ENCODE measurements at regions not wholly inside any gene's neighbourhood (a gene's known extent, or its start where the extent isn't known, plus 50 kb on each side); places are given as distances from the start of the nearest gene placed in this dataset.

GRCh38 chr17:33529816-33530215 lies 236.7 kb upstream of the ASIC2 start:
- intact Hi-C loops (cut with micrococcal nuclease), result no loop called here
- no peak for TF ChIP-seq CTCF (IDR thresholded peaks at IDR 0.05)
- no peak for TF ChIP-seq EZH2 (IDR thresholded peaks at IDR 0.05; ENCODE audit: borderline replicate concordance, insufficient read depth, low read depth, low read length, poor library complexity, severe bottlenecking)
- Histone ChIP-seq H3K4me3 (ENCODE audit: control extremely low read depth in 1 of 5, extremely low read depth in 1 of 5, insufficient read depth in 1 of 5, low read depth in 2 of 5, low read length in 4 of 5) (no peak overlapping the region), H2AFZ (ENCODE audit: insufficient read depth, low read depth, low read length, poor library complexity, severe bottlenecking) (no peak overlapping the region), H3K79me2 (ENCODE audit: control insufficient read depth, insufficient read depth, low read length) (no peaks in the 10 kb centered on the region), H3K4me1 (ENCODE audit: control insufficient read depth in 2 of 2, insufficient read depth in 2 of 2, low read length in 2 of 2) (no peaks in the 10 kb centered on the region), H3K36me3 (replicated peaks in 1 of 2; ENCODE audit: control extremely low read depth in 1 of 2, control insufficient read depth in 1 of 2, extremely low read depth in 1 of 2, insufficient read depth in 2 of 2, low read length in 1 of 2) (no peaks in the 10 kb centered on the region), H4K20me1 (ENCODE audit: control insufficient read depth, insufficient read depth, low read length, poor library complexity, severe bottlenecking) (no peaks in the 10 kb centered on the region), H3K27ac (ENCODE audit: low read length in 2 of 2) (no peak overlapping the region), H3K9ac (ENCODE audit: low read length) (no peak overlapping the region), H3K27me3 (replicated peaks in 1 of 4; ENCODE audit: control extremely low read depth in 1 of 4, control insufficient read depth in 3 of 4, insufficient read depth in 4 of 4, low read length in 3 of 4) (no peaks in the 10 kb centered on the region), H3K9me3 (ENCODE audit: control extremely low read depth in 1 of 3, control insufficient read depth in 2 of 3, insufficient read depth in 1 of 3, low read length in 2 of 3) (peaks cover 0 to 8% (median 0%) of the 10 kb centered on the region in 3 donors), H3K4me2 (replicated peaks; ENCODE audit: low read depth, low read length, poor library complexity, severe bottlenecking) (no peak overlapping the region)
- DNase-seq, result no peak
- peaks cover 4% of the 10 kb centered on the region for H3K27me3 Mint-ChIP-seq
- H3K4me3 Mint-ChIP-seq, result no peak overlapping the region
- POLR2A ChIA-PET, result no interaction called here
- CTCF ChIA-PET, result interaction anchor here (1.2 kb wide), 1 partner anchor 8 kb away, joined by 3 read pairs; no protein-coding TSS in a partner anchor
- H3K9me3 Mint-ChIP-seq (ENCODE audit: insufficient read depth), result peaks cover 4% of the 10 kb centered on the region
- H3K27ac Mint-ChIP-seq, result no peak overlapping the region
- ATAC-seq (ENCODE audit: low read depth), result no peak
- no peaks in the 10 kb centered on the region for H3K4me1 Mint-ChIP-seq
- WGBS (ENCODE audit: insufficient coverage), result 78% methylated on average over 4 of the region's 9 CpGs

GRCh38 chr17:33531311-33531710 lies 238.2 kb upstream of the ASIC2 start:
- ATAC-seq (ENCODE audit: low read depth), result no peak
- DNase-seq, result no peak
- H3K4me1 ChIP-seq (ENCODE audit: control insufficient read depth in 2 of 2, insufficient read depth in 2 of 2, low read length in 2 of 2), result no peaks in the 10 kb centered on the region
- H3K4me2 ChIP-seq (replicated peaks; ENCODE audit: low read depth, low read length, poor library complexity, severe bottlenecking), result no peak overlapping the region
- Mint-ChIP-seq H3K4me1 (no peaks in the 10 kb centered on the region), H3K27ac (no peak overlapping the region), H3K9me3 (ENCODE audit: insufficient read depth) (peaks cover 4% of the 10 kb centered on the region), H3K27me3 (no peaks in the 10 kb centered on the region), H3K4me3 (no peak overlapping the region)
- 91% methylated on average over 4 of the region's 6 CpGs for WGBS (ENCODE audit: insufficient coverage)
- CTCF ChIA-PET, result no interaction called here
- H3K9ac ChIP-seq (ENCODE audit: low read length), result no peak overlapping the region
- H3K4me3 ChIP-seq (ENCODE audit: control extremely low read depth in 1 of 5, extremely low read depth in 1 of 5, insufficient read depth in 1 of 5, low read depth in 2 of 5, low read length in 4 of 5), result no peak overlapping the region
- no peaks in the 10 kb centered on the region for H4K20me1 ChIP-seq (ENCODE audit: control insufficient read depth, insufficient read depth, low read length, poor library complexity, severe bottlenecking)
- peaks cover 0 to 8% (median 0%) of the 10 kb centered on the region in 3 donors for H3K9me3 ChIP-seq (ENCODE audit: control extremely low read depth in 1 of 3, control insufficient read depth in 2 of 3, insufficient read depth in 1 of 3, low read length in 2 of 3)
- H3K36me3 ChIP-seq (replicated peaks in 1 of 2; ENCODE audit: control extremely low read depth in 1 of 2, control insufficient read depth in 1 of 2, extremely low read depth in 1 of 2, insufficient read depth in 2 of 2, low read length in 1 of 2), result no peaks in the 10 kb centered on the region
- no peak overlapping the region for H2AFZ ChIP-seq (ENCODE audit: insufficient read depth, low read depth, low read length, poor library complexity, severe bottlenecking)
- intact Hi-C loops (cut with micrococcal nuclease), result no loop called here
- no peaks in the 10 kb centered on the region for H3K27me3 ChIP-seq (replicated peaks in 1 of 4; ENCODE audit: control extremely low read depth in 1 of 4, control insufficient read depth in 3 of 4, insufficient read depth in 4 of 4, low read length in 3 of 4)
- H3K27ac ChIP-seq (ENCODE audit: low read length in 2 of 2), result no peak overlapping the region
- no peak for TF ChIP-seq EZH2 (IDR thresholded peaks at IDR 0.05; ENCODE audit: borderline replicate concordance, insufficient read depth, low read depth, low read length, poor library complexity, severe bottlenecking)
- no peak for TF ChIP-seq CTCF (IDR thresholded peaks at IDR 0.05)
- H3K79me2 ChIP-seq (ENCODE audit: control insufficient read depth, insufficient read depth, low read length), result no peaks in the 10 kb centered on the region
- POLR2A ChIA-PET, result no interaction called here
